ENCODE measurements at regions not wholly inside any gene's neighbourhood (a gene's known extent, or its start where the extent isn't known, plus 50 kb on each side); places are given as distances from the start of the nearest gene placed in this dataset.

DNA sequence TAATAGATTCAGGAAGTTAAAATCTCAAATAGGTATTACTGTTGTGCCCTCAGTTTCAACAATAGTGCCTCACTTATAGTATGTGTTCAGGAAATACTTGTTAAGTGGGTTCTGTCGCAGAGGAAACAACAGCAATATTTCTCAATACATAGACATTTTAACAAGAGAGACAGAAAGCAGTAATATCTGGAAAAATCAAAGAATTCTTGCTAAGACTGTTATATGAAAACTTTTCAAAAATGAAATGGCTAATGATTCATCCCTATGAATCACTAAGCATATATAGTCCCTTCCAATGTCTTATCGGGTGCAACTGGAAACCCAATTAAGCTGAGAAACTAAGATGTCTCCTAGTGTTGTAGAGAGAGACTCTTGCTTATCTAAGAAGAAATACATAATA, 668.9 kb downstream of the TFAP2A start:
- TF ChIP-seq TAF1 (IDR thresholded peaks at IDR 0.05; ENCODE audit: borderline replicate concordance, insufficient read depth, low read length) (no peak), POLR2AphosphoS5 (IDR thresholded peaks at IDR 0.05; ENCODE audit: low read depth, low read length) (no peak), SIN3A (IDR thresholded peaks at IDR 0.05; ENCODE audit: borderline replicate concordance, insufficient read depth, low read length) (no peak), FOXP2 (optimal IDR thresholded peaks at IDR 0.05; ENCODE audit: borderline replicate concordance, extremely low read depth, extremely low read length, insufficient read depth) (no peak)
- TF ChIP-seq, protein P1, sequence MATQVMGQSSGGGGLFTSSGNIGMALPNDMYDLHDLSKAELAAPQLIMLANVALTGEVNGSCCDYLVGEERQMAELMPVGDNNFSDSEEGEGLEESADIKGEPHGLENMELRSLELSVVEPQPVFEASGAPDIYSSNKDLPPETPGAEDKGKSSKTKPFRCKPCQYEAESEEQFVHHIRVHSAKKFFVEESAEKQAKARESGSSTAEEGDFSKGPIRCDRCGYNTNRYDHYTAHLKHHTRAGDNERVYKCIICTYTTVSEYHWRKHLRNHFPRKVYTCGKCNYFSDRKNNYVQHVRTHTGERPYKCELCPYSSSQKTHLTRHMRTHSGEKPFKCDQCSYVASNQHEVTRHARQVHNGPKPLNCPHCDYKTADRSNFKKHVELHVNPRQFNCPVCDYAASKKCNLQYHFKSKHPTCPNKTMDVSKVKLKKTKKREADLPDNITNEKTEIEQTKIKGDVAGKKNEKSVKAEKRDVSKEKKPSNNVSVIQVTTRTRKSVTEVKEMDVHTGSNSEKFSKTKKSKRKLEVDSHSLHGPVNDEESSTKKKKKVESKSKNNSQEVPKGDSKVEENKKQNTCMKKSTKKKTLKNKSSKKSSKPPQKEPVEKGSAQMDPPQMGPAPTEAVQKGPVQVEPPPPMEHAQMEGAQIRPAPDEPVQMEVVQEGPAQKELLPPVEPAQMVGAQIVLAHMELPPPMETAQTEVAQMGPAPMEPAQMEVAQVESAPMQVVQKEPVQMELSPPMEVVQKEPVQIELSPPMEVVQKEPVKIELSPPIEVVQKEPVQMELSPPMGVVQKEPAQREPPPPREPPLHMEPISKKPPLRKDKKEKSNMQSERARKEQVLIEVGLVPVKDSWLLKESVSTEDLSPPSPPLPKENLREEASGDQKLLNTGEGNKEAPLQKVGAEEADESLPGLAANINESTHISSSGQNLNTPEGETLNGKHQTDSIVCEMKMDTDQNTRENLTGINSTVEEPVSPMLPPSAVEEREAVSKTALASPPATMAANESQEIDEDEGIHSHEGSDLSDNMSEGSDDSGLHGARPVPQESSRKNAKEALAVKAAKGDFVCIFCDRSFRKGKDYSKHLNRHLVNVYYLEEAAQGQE (IDR thresholded peaks at IDR 0.05; ENCODE audit: insufficient read depth in 1 of 2, low read depth in 2 of 2, low read length in 2 of 2) = no peak

Data from PFSK-1 (cell line).